ENCODE measurements at regions not wholly inside any gene's neighbourhood (a gene's known extent, or its start where the extent isn't known, plus 50 kb on each side); places are given as distances from the start of the nearest gene placed in this dataset.

DNA sequence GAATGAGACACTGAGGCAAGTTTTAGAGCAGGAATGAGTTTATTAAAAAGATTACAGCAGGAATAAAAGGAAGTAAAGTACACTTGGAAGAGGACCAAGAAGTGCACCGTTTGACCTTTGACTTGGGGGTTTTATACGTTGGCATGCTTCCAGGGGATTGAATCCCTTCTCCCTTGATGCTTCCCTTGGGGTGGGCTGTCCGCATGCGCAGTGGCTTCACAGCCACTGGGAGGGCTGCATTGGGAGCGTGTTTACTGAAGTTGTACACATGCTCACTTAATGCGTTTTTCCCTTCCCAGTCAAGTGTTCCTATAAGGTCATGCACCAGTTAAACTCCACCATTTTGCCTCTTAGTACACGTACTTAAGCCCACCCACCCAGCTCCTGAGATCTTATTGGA lies 72.4 kb upstream of the MARK1 start:
- WGBS, 3 donors = 72 to 80% (median 78%) methylated on average over 7 of the region's 7 CpGs
- intact Hi-C loops (cut with DNase I) = no loop called here

DNA sequence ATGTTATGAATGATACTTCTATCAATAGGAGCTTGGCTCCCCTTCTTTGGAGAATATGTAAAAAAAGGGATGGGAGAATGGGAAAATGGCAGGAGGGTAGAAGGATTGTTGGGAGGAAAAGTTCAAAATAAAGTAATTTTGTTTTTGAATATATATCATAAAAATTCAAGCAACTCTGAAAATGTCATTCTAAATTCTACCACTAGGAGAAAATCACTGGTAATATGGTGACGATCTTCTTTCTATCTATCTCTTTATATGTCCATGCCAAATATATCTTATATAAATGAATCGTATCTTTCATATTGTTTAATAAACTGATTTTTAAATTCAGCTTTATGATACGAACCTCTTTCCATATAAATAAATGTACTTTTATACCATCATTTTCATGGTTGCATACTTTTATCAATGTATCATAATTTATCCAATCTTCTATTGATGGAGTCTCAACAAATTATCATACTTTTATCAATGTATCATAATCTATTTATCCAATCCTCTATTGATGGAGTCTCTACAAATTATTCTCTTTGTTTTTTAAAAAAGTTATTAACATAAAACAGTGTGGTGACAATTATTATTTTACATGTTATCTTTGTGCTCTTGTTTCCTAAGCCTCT lies 73.7 kb upstream of the MARK1 start:
- H3K4me1 ChIP-seq = peaks cover 9% of the 10 kb centered on the region
- DNase-seq (no peak), ATAC-seq (no peak)
- intact Hi-C loops (cut with DNase I) = no loop called here
- H3K36me3 ChIP-seq (ENCODE audit: insufficient read depth in 1 of 2, low read depth in 1 of 2) = no peaks in the 10 kb centered on the region
- TF ChIP-seq, protein P1, sequence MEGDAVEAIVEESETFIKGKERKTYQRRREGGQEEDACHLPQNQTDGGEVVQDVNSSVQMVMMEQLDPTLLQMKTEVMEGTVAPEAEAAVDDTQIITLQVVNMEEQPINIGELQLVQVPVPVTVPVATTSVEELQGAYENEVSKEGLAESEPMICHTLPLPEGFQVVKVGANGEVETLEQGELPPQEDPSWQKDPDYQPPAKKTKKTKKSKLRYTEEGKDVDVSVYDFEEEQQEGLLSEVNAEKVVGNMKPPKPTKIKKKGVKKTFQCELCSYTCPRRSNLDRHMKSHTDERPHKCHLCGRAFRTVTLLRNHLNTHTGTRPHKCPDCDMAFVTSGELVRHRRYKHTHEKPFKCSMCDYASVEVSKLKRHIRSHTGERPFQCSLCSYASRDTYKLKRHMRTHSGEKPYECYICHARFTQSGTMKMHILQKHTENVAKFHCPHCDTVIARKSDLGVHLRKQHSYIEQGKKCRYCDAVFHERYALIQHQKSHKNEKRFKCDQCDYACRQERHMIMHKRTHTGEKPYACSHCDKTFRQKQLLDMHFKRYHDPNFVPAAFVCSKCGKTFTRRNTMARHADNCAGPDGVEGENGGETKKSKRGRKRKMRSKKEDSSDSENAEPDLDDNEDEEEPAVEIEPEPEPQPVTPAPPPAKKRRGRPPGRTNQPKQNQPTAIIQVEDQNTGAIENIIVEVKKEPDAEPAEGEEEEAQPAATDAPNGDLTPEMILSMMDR (IDR thresholded peaks at IDR 0.05) = no peak
- peaks cover 0 to 2% (median 0%) of the 10 kb centered on the region in 3 donors for H3K27me3 ChIP-seq (ENCODE audit: insufficient read depth in 3 of 3, low read length in 2 of 3)
- no peaks in the 10 kb centered on the region for H3K9me3 ChIP-seq
- H3K4me3 ChIP-seq = no peak overlapping the region
- 86 to 88% (median 86%) methylated on average over 3 of the region's 3 CpGs for WGBS, 3 donors
- H3K27ac ChIP-seq = no peak overlapping the region

More for the DNA sequence above, 72.4 kb upstream of the MARK1 start:
- Histone ChIP-seq H3K4me3 (no peak overlapping the region), H3K9me3 (no peaks in the 10 kb centered on the region), H3K27ac (no peak overlapping the region), H3K27me3 (ENCODE audit: insufficient read depth in 3 of 3, low read length in 2 of 3) (peaks cover 0 to 2% (median 0%) of the 10 kb centered on the region in 3 donors), H3K36me3 (ENCODE audit: insufficient read depth in 1 of 2, low read depth in 1 of 2) (no peaks in the 10 kb centered on the region), H3K4me1 (peaks cover 10% of the 10 kb centered on the region)
- TF ChIP-seq, protein P1 (IDR thresholded peaks at IDR 0.05) = no peak
- no peak for DNase-seq
- ATAC-seq = no peak

DNA sequence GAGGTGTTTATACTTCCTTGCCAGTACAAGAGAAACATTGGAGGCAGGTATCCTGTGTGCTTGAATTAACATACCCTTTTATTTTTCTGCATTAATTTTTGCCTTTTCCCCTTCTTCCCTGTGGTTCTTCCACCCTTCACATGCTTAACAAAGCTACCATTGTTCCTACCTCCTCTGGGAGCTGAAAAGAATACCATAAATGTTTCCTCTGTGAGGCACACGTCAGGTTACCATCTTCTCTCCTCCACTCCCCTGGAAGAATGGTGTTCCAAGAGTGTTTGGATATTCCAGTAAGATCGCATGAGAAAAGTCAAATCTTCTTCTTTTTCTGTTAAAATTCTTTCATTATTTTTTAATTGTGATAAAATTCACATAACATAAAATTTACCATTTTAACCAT lies 74.6 kb upstream of the MARK1 start:
- H3K4me1 ChIP-seq = no peaks in the 10 kb centered on the region
- ATAC-seq (no peak), DNase-seq (no peak)
- TF ChIP-seq, protein P1 (IDR thresholded peaks at IDR 0.05) = no peak
- no peaks in the 10 kb centered on the region for H3K9me3 ChIP-seq
- WGBS, 3 donors = 60 to 66% (median 60%) methylated on average over 2 of the region's 2 CpGs
- intact Hi-C loops (cut with DNase I) = no loop called here
- no peaks in the 10 kb centered on the region for H3K36me3 ChIP-seq (ENCODE audit: insufficient read depth in 1 of 2, low read depth in 1 of 2)
- peaks cover 0 to 2% (median 0%) of the 10 kb centered on the region in 3 donors for H3K27me3 ChIP-seq (ENCODE audit: insufficient read depth in 3 of 3, low read length in 2 of 3)
- H3K4me3 ChIP-seq = no peak overlapping the region
- no peak overlapping the region for H3K27ac ChIP-seq

DNA sequence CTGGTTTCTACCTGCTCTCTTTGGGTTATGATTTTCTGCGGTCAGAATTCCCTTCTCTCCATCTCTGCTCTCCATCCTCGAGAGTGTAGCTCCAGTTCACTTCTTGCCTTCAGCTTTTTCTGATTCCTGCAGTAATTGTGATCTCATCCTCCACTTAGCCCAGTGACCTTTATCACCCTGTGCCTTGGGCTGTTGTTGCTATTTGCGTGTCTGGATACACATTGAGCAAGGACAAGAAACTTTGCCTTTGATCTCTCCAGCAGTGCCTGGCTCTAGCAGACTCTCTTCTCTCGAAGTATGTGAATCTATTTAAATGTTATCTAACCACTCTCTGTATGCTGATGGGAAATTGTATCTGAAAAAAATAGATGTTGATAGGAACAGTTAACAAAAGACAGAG lies 76.4 kb upstream of the MARK1 start:
- H3K4me3 ChIP-seq = no peak overlapping the region
- DNase-seq (no peak), ATAC-seq (no peak)
- no peak overlapping the region for H3K27ac ChIP-seq
- intact Hi-C loops (cut with DNase I) = no loop called here
- TF ChIP-seq, protein P1 (IDR thresholded peaks at IDR 0.05) = no peak
- no peaks in the 10 kb centered on the region for H3K4me1 ChIP-seq
- H3K9me3 ChIP-seq = no peaks in the 10 kb centered on the region
- peaks cover 0 to 4% (median 0%) of the 10 kb centered on the region in 3 donors for H3K27me3 ChIP-seq (ENCODE audit: insufficient read depth in 3 of 3, low read length in 2 of 3)
- WGBS, 3 donors = 28 to 38% (median 30%) methylated on average over 4 of the region's 4 CpGs
- H3K36me3 ChIP-seq (ENCODE audit: insufficient read depth in 1 of 2, low read depth in 1 of 2) = no peaks in the 10 kb centered on the region

DNA sequence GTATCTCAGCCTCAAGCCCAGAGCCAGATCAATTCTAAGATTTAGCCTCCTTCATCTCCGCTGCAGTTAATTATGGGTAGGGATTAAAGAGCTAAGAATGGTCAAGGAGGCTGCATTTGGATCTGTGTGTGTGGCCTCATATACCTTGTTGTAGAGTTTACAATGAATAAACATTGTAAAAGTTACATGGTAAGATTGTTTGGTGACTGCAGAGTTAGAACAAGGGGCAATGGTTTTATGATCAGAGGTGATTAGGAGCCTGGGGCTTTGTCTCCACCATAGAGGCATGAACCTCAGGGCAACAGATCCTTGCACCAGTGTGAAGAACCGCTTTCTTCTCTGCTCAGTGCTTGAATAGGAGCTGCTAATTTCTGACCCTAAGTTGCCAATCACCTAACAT lies 77.0 kb upstream of the MARK1 start:
- ATAC-seq (no peak), DNase-seq (no peak)
- Histone ChIP-seq H3K27ac (no peak overlapping the region), H3K9me3 (no peaks in the 10 kb centered on the region), H3K4me1 (no peaks in the 10 kb centered on the region), H3K27me3 (ENCODE audit: insufficient read depth in 3 of 3, low read length in 2 of 3) (peaks cover 0 to 4% (median 0%) of the 10 kb centered on the region in 3 donors), H3K4me3 (no peak overlapping the region), H3K36me3 (ENCODE audit: insufficient read depth in 1 of 2, low read depth in 1 of 2) (no peaks in the 10 kb centered on the region)
- 58 to 75% (median 72%) methylated on average over 2 of the region's 2 CpGs for WGBS, 3 donors
- intact Hi-C loops (cut with DNase I) = no loop called here
- TF ChIP-seq, protein P1 (IDR thresholded peaks at IDR 0.05) = no peak
